HG03097 (cell line): ENCODE measurements at regions not wholly inside any gene's neighbourhood (a gene's known extent, or its start where the extent isn't known, plus 50 kb on each side); places are given as distances from the start of the nearest gene placed in this dataset.

ENCODE experiments used
- ATAC-seq: cut with Tn5 transposase; IDR thresholded peaks from one replicate; pipeline ENCODE4 v1.9.1; 2021; ENCODE audit not compliant: unreplicated experiment, low FRiP score

- no peak for ATAC-seq
Observed at GRCh38 chr2:12226653-12227052, 480.2 kb downstream of the LPIN1 start.

- no peak for ATAC-seq
Observed at GRCh38 chr2:12227941-12228608, 481.6 kb downstream of the LPIN1 start.

GRCh38 chr2:12231288-12231687 is 484.9 kb downstream of the LPIN1 start:
- no peak for ATAC-seq

GRCh38 chr2:12232876-12233275 is 483.9 kb upstream of the TRIB2 start:
- ATAC-seq, result no peak

GRCh38 chr2:12236136-12236844 is 480.4 kb upstream of the TRIB2 start:
- no peak for ATAC-seq

- no peak for ATAC-seq
Observed at GRCh38 chr2:12240206-12240605, 476.5 kb upstream of the TRIB2 start.

- no peak for ATAC-seq
Observed at GRCh38 chr2:12243381-12243780, 473.4 kb upstream of the TRIB2 start.

- ATAC-seq, result no peak
Observed at GRCh38 chr2:12244070-12244469, 472.7 kb upstream of the TRIB2 start.

GRCh38 chr2:12251121-12251520 is 465.6 kb upstream of the TRIB2 start:
- ATAC-seq, result no peak

GRCh38 chr2:12251749-12252148 is 465.0 kb upstream of the TRIB2 start:
- ATAC-seq, result no peak

GRCh38 chr2:12253167-12253778 is 463.5 kb upstream of the TRIB2 start:
- no peak for ATAC-seq

- ATAC-seq, result no peak
Observed at GRCh38 chr2:12254280-12254860, 462.4 kb upstream of the TRIB2 start.

- ATAC-seq, result no peak
Observed at GRCh38 chr2:12256206-12256605, 460.5 kb upstream of the TRIB2 start.

GRCh38 chr2:12257476-12257875 is 459.3 kb upstream of the TRIB2 start:
- no peak for ATAC-seq

- ATAC-seq, result no peak
Observed at GRCh38 chr2:12259493-12259892, 457.2 kb upstream of the TRIB2 start.

- no peak for ATAC-seq
Observed at GRCh38 chr2:12261986-12262680, 454.6 kb upstream of the TRIB2 start.

GRCh38 chr2:12262681-12263436 is 453.9 kb upstream of the TRIB2 start:
- no peak for ATAC-seq

GRCh38 chr2:12263730-12264129 is 453.0 kb upstream of the TRIB2 start:
- ATAC-seq, result no peak

- ATAC-seq, result no peak
Observed at GRCh38 chr2:12264146-12264545, 452.6 kb upstream of the TRIB2 start.

- ATAC-seq, result no peak
Observed at GRCh38 chr2:12265646-12266045, 451.1 kb upstream of the TRIB2 start.
